GM18511 (cell line): ENCODE measurements at regions not wholly inside any gene's neighbourhood (a gene's known extent, or its start where the extent isn't known, plus 50 kb on each side); places are given as distances from the start of the nearest gene placed in this dataset.
"Not testable (repeated sequence)": the region's sequence is repeated elsewhere in the genome, so short reads cannot be mapped to it uniquely, and the experiment has no call there.

Source experiments
- ATAC-seq: cut with Tn5 transposase; IDR thresholded peaks from one replicate; pipeline ENCODE4 v1.9.1; 2021; ENCODE audit warnings: mild to moderate bottlenecking, moderate library complexity; ENCODE audit not compliant: unreplicated experiment

DNA sequence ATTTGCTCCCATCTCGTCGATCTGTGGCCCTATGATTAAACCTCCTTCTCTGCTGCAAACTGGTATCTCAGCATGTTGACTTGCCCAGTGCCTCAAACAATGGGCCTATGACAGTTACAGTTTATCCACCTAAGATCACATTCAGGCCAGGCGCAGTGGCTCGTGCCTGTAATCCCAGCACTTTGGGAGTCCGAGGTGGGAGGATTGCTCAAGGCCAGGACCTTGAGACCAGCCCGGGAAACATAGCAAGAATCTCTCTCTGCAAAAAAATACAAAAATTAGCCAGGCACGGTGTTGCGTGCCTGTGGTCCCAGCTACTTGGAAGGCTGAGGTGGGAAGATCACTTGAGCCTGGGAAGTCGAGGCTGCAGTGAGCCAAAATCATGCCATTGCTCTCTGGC is 79.8 kb upstream of the ADGRL1 start:
- not testable (repeated sequence) for ATAC-seq

DNA sequence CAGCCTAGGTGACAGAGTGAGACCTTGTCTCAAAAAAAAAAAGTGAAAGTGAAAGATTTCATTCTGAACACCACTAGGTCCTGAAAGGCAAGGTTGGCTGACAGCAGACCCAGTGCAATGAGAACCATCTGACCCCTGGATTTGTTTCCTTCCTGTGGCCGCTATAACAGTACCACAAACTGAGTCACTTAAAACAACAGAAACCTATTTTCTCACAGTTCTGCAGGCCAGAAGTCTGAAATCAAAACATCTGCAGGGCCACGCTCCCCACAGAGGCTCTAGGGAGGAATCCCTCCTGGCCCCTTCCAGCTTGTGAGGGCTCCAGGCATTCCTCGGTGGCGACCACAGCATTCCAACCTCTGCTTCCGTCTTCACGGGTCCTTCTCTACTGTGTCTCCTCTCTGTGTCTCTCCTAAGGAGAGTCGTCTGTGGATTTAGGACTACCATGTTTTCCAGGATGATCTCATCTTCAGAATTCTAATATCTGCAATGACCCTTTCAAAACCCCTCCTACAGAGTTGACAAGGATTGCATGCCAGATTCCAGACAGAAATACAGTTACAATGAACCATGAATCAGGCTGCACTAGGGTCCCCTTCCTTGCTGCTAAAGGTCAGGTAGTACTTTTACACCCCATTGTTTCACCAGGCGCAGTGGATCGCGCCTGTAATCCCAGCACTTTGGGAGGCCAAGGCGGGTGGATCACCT is 78.0 kb upstream of the ADGRL1 start:
- peak; percentile 84 for ATAC-seq

DNA sequence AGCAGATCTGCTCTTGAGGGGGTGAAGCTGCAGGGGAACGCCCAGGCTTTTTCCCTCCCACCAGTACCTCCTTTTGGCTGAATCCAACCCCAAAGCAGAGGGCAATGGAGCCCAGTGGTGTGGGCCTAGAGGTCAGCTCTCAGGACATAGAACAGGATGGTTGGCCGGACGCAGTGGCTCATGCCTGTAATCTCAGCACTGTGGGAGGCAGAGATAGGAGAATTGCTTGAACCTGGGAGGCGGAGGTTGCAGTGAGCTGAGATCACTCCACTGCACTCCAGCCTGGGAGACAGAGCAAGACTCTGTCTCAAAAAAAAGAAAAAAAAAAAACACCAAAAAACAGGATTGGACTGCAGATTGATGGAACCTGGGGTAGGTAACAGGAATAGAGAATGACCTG is 73.3 kb upstream of the ADGRL1 start:
- not testable (repeated sequence) for ATAC-seq

DNA sequence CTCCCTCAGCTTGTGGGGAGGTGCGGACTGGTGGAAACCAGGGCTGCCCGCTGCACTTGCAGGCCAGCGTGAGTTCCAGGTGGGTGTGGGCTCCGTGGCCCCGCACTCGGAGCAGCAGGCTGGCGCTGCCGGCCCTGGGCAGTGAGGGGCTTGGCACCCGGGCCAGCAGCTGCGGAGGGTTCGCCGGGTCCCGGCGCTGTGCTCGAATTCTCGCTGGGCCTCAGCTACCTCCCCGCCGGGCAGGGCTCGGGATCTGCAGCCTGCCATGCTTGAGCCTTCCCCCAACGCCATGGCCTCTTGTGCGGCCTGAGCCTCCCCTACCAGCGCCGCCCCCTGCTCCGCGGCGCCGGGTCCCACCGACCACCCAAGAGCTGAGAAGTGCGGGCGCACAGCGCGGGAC is 71.6 kb upstream of the ADGRL1 start:
- ATAC-seq: no peak

DNA sequence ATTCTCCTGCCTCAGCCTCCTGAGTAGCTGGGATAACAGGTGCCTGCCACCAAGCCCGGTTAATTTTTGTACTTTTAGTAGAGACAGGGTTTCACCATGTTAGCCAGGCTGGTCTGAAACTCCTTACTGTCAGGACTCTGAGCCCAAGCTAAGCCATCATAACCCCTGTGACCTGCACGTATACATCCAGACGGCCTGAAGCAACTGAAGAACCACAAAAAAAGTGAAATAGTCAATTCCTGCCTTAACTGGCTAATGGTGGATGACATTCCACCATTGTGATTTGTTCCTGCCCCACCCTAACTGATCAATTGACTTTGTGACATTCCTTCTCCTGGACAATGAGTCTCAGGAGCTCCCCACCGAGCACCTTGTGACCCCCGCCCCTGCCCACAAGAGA is 69.9 kb upstream of the ADGRL1 start:
- not testable (repeated sequence) for ATAC-seq

DNA sequence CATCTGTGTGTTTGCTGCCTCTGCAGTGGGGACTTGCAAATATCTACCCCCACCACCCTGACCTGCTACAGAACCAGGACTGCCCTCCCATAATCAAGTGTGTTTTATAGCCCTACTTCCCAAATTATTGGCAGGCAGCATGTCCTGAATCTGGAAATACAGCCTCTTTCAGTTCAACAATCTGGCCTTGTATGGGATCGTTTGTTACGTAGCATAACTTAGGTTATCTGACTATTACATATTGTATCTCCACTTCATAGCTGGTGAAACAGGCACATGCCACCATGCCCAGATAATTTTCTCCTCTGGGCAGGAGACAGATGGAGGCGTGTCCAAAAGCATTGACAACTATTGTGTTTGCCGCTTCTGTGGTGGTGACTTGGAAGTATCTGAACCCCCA is 66.7 kb upstream of the ADGRL1 start:
- no peak for ATAC-seq

DNA sequence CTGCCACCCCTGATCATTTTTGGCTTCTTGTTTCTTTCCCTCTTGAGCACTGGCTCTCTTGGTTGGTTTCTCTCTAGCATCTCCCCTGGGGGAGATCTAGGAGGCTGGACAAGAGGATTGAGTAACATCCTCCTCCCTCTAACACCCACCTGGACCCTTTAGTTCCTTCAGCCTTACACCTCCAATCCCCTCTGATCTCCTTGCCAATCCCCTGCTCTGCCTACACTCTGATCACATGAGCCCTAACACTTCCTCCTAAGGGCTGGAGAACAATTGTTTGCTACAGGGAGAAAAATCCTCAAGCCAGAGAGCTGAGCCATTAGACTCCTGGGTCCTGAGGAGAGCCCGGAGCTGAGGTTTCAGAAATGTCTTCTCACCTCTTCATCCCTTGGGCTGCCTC is 65.9 kb upstream of the ADGRL1 start:
- ATAC-seq: no peak

DNA sequence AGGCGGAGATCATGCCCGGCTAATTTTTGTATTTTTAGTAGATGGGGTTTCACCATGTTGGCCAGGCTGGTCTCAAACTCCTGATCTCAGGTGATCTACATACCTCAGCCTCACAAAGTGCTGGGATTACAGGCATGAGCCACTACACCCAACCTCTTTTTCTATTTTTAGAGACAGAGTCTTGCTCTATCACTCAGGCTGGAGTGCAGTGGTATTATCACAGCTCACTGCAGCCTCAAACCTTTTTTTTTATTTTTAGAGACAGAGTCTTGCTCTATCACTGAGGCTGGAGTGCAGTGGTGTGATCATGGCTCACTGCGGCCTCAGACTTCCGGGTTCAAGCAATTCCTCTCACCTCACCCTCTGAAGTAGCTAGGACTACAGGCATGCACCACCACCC is 64.6 kb upstream of the ADGRL1 start:
- not testable (repeated sequence) for ATAC-seq

DNA sequence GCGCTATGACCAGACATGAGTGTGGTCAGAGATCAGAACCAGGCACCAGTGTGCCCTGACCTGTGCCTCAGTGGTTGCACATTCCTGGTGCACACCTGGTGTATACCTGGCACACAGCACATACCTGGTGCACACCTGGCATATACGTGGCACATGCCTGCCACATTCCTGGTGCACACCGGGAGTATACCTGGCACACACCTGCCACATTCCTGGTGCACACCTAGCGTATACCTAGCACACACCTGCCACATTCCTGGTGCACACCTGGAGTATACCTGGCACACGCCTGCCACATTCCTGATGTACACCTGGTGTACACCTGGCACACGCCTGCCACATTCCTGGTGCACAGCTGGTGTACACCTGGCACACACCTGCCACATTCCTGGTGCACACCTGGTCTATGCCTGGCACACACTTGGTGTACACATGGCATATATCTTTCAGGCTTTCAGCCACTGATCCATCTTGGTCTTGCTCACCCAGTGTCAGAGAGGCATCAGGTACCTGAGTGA is 61.3 kb upstream of the ADGRL1 start:
- no peak for ATAC-seq

DNA sequence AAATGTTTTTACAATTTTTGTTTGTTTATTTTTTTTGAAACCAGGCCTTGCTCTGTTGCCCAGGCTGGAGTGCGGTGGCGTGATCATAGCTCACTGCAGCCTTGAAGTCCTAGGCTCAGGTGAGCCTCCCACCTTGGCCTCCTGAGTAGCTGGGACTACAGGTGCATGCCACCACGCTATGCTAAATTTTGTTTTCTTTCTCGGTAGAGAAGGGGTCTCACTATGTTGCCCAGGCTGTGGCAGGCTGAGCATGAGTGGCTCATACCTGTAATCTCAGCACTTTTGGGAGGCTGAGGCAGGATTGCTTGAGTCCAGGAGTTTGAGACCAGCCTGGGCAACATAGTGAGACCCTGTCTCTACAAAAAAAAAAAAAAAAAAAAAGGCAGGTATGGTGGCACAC is 60.2 kb upstream of the ADGRL1 start:
- not testable (repeated sequence) for ATAC-seq

DNA sequence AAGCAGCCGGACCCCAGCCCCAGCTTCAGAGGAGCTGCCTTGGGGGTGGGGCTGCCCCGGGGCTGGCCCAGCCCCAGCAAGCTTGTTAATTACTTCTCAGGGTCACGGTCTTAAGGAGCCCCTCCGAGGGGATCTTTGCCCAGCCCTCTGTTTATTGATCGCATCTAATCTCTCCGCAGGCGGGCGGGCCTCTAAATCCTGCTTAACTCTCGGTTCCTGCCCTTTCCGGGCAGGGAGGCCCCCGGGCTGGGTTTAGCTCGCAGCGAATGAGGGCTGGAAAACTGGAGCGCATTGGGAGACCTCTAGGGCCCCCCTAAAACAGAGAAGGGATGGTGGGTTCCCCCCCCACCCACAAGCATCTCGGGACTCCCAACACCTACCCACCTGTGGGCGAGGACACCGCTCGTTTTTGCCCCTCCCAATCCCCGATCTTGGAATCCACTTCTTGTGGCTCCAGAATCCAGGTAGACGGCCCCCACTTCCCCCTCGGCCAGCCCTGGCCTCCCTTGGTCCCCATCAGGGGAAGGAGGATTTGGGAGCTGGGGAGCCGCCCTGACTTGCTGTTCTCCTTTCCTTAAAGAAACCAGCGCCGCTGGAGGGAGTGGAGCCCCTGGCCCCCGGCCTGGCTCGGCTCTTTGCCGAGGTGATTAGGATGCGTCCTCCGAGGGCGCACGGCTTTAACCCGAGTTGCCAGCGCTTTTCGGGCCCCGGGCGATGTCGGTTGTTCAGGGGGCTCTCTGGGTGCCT is 59.5 kb upstream of the ADGRL1 start:
- ATAC-seq: no peak

DNA sequence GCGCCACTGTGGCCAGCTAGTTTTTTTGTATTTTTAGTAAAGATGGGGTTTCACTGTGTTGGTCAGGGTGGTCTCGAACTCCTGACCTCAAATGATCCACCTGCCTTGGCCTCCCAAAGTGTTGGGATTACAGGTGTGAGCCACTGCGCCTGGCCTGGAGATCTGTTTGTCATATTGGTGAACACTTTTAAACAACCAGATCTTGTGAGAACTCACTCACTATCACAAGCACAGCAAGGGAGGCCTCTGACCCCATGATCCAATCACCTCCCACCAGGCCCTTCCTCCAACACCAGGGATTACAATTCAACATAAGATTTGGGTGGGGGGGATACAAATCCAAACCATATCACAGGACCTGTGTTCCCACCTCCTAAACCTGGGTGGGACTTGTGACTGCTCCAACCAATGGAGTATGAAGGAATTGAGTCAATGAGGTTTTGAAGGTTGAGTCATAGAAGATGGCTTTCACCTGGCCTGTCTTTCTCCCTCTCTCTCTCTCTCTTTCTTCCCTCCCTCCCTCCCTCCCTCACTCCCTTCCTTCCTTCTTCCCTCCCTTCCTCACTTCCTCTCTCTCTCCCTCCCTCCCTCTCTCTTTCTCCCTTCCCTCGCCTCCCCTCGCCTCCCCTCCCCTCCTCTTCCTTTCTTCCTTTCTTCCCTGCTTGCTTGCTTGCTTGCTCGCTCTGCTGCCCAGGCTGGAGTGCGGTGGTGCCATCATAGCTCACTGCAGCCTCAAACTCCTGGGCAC is 50.1 kb upstream of the ADGRL1 start:
- not testable (repeated sequence) for ATAC-seq
